Nephron (organoid): ENCODE measurements at regions not wholly inside any gene's neighbourhood (a gene's known extent, or its start where the extent isn't known, plus 50 kb on each side); places are given as distances from the start of the nearest gene placed in this dataset.

ENCODE experiments used
- H3K27ac Mint-ChIP-seq, 3 experiments: 2 replicates each; pipeline ENCODE4 v1.8.0; 2020; ENCODE audit warnings: mixed read lengths in 3 of 3, mild to moderate bottlenecking in 2 of 3, moderate library complexity in 1 of 3
- H3K27me3 Mint-ChIP-seq: 2 replicates; pipeline ENCODE4 v1.8.0; 2021; ENCODE audit warnings: low read depth, mild to moderate bottlenecking, moderate library complexity, mixed read lengths
- H3K36me3 Mint-ChIP-seq: 2 replicates; pipeline ENCODE4 v1.8.0; 2020; ENCODE audit warnings: low read depth, mixed read lengths
- H3K4me1 Mint-ChIP-seq: 2 replicates; pipeline ENCODE4 v1.8.0; 2020; ENCODE audit warnings: mixed read lengths
- H3K4me3 Mint-ChIP-seq, 3 experiments: 2 replicates each; pipeline ENCODE4 v1.8.0; 2020; ENCODE audit warnings: mild to moderate bottlenecking in 3 of 3, mixed read lengths in 3 of 3, moderate library complexity in 2 of 3
- H3K9me3 Mint-ChIP-seq: 2 replicates; pipeline ENCODE4 v1.8.0; 2020; ENCODE audit warnings: mixed read lengths
- CTCF ChIP-seq, 3 experiments: fragments of 200-600 bp; sonication (generic); IDR thresholded peaks; one replicate each; pipeline ENCODE4 v1.5.0; 2021; ENCODE audit warnings: antibody characterized with exemption in 3 of 3; ENCODE audit not compliant: unreplicated experiment in 3 of 3

DNA sequence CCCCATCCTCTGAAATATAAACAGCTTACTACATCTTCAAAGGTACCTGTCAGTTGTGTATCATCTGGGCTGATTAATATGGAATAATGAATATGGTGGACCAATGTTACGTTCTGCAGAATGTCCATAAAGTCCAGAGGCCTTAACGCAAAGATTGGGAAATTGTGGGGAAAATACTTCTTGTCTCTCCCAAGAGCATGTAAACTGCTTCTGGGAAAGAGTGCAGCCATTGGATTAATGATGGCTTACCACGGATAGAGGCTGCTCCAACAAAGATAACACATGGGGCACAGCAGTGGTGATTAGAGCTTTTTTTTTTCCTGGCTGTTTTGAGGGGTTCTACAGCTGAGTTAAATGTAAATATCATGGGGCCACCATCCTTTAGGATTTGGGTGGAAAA is 340.4 kb upstream of the AKR1E2 start:
- H3K4me3 Mint-ChIP-seq, result no peak overlapping the region
- no peak overlapping the region for H3K27ac Mint-ChIP-seq
- no peaks in the 10 kb centered on the region for H3K9me3 Mint-ChIP-seq
- no peaks in the 10 kb centered on the region for H3K27me3 Mint-ChIP-seq
- TF ChIP-seq CTCF (IDR thresholded peaks at IDR 0.05; ENCODE audit: unreplicated experiment in 3 of 3), result no peak
- H3K4me1 Mint-ChIP-seq, result no peaks in the 10 kb centered on the region
- H3K36me3 Mint-ChIP-seq, result no peaks in the 10 kb centered on the region

DNA sequence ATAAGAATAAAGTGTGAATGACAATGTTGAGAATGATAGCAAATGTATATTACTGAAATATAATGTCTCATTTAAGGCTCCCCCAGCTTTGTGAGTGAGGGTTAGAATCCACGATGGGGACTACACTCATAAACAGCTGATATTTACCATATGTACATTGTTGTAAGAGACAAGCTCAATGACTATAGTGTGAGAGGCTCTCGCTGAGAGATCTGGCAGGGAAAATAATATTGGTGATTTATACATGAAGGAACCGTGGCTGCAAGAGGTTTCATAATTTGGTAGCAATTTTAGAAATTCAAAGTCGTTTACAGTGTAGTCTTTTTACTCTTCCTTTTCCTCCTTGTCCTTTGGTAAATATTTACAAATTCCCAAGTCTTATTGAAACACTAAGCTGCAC is 342.2 kb upstream of the AKR1E2 start:
- H3K4me3 Mint-ChIP-seq, result no peak overlapping the region
- TF ChIP-seq CTCF (IDR thresholded peaks at IDR 0.05; ENCODE audit: unreplicated experiment in 3 of 3), result no peak
- no peaks in the 10 kb centered on the region for H3K4me1 Mint-ChIP-seq
- H3K27me3 Mint-ChIP-seq, result no peaks in the 10 kb centered on the region
- H3K9me3 Mint-ChIP-seq, result no peaks in the 10 kb centered on the region
- no peak overlapping the region for H3K27ac Mint-ChIP-seq
- H3K36me3 Mint-ChIP-seq, result no peaks in the 10 kb centered on the region

- TF ChIP-seq CTCF (IDR thresholded peaks at IDR 0.05; ENCODE audit: unreplicated experiment in 3 of 3), result no peak
- Mint-ChIP-seq H3K27ac (no peak overlapping the region), H3K4me3 (no peak overlapping the region), H3K4me1 (no peaks in the 10 kb centered on the region), H3K27me3 (no peaks in the 10 kb centered on the region), H3K9me3 (no peaks in the 10 kb centered on the region), H3K36me3 (no peaks in the 10 kb centered on the region)
Observed at GRCh38 chr10:4482659-4483058, 343.3 kb upstream of the AKR1E2 start.

DNA sequence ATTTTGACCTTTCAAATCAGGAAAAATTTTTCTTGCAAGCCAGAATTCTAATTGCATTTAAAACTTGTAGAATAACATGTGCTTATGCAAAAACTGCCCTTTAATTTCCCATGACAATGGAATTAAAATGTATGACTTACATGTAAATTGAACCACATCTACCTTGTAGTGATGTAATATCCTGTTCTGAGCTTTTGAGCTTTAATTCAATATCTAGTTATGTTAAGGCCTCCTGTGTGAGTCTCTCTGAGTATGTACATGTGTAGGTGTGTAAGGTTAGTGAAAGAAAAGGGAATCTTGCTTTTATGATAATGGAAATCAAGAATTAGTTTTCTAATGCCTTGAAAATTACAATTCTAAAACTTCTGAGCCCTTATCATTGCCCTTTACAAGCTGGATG is 344.8 kb upstream of the AKR1E2 start:
- no peaks in the 10 kb centered on the region for H3K4me1 Mint-ChIP-seq

GRCh38 chr10:4479342-4479741 is 346.7 kb upstream of the AKR1E2 start:
- H3K4me1 Mint-ChIP-seq, result peaks cover 5% of the 10 kb centered on the region
- no peaks in the 10 kb centered on the region for H3K9me3 Mint-ChIP-seq
- TF ChIP-seq CTCF (IDR thresholded peaks at IDR 0.05; ENCODE audit: unreplicated experiment in 3 of 3), result no peak
- peaks cover 3% of the 10 kb centered on the region for H3K27me3 Mint-ChIP-seq
- H3K36me3 Mint-ChIP-seq, result no peaks in the 10 kb centered on the region
- H3K27ac Mint-ChIP-seq, result no peak overlapping the region
- H3K4me3 Mint-ChIP-seq, result no peak overlapping the region

More for the DNA sequence above, 344.8 kb upstream of the AKR1E2 start:
- Mint-ChIP-seq H3K36me3 (no peaks in the 10 kb centered on the region), H3K27me3 (peaks cover 3% of the 10 kb centered on the region), H3K27ac (no peak overlapping the region), H3K9me3 (no peaks in the 10 kb centered on the region), H3K4me3 (no peak overlapping the region)
- no peak for TF ChIP-seq CTCF (IDR thresholded peaks at IDR 0.05; ENCODE audit: unreplicated experiment in 3 of 3)

DNA sequence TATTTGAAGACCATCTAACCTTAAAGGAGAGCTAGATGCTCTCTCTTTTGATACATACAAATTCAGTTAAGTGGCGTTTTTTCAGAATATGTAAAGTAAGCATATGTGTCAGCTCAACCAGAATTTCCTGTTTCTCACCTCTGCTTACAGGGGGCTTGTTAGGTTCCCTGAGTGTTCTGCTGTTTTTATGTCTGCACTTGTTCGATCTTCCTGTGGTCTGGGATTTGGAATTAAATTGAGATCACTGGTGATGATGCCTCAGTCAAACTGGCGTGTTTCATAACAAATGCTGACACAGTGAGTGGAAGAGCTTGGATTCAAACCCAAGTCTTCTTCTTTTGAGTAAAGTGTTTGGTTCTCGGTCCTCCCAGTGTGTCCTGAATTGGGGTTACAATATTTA is 348.3 kb upstream of the AKR1E2 start:
- Mint-ChIP-seq H3K27me3 (peaks cover 3% of the 10 kb centered on the region), H3K36me3 (no peaks in the 10 kb centered on the region), H3K27ac (no peak overlapping the region), H3K4me3 (no peak overlapping the region), H3K9me3 (no peaks in the 10 kb centered on the region), H3K4me1 (peaks cover 7% of the 10 kb centered on the region)
- no peak for TF ChIP-seq CTCF (IDR thresholded peaks at IDR 0.05; ENCODE audit: unreplicated experiment in 3 of 3)
